GM23338 (cell line): ENCODE measurements at regions not wholly inside any gene's neighbourhood (a gene's known extent, or its start where the extent isn't known, plus 50 kb on each side); places are given as distances from the start of the nearest gene placed in this dataset.

ENCODE experiments used
- ATAC-seq: fragments of 200-7000 bp; cut with Tn5 transposase; 3 replicates; pipeline ENCODE4 v1.9.1; 2020
- DNase-seq: peaks from one replicate; pipeline ENCODE4 v3.0.0-alpha.2; 2015; ENCODE audit warnings: low spot score
- H2AFZ ChIP-seq: fragments of 200-600 bp; sonication (generic); 2 replicates; pipeline ENCODE4 v1.8.0; 2016; ENCODE audit warnings: antibody characterized with exemption, mild to moderate bottlenecking, moderate library complexity
- H3F3A ChIP-seq: fragments of 200-600 bp; sonication (generic); replicated peaks from 2 replicates; pipeline ENCODE4 v1.8.0; 2017; ENCODE audit warnings: antibody characterized with exemption, mixed run types, low read depth
- H3K27ac ChIP-seq: fragments of 200-600 bp; sonication (generic); 2 replicates; pipeline ENCODE4 v1.6.1; 2016; ENCODE audit warnings: low read depth
- H3K27me3 ChIP-seq: fragments of 200-600 bp; sonication (generic); 2 replicates; pipeline ENCODE4 v1.8.0; 2016; ENCODE audit warnings: mild to moderate bottlenecking, mixed run types, moderate library complexity; ENCODE audit not compliant: insufficient read depth
- H3K36me3 ChIP-seq: fragments of 200-600 bp; sonication (generic); 2 replicates; pipeline ENCODE4 v1.8.0; 2016; ENCODE audit warnings: mild to moderate bottlenecking; ENCODE audit not compliant: insufficient read depth
- H3K4me1 ChIP-seq: fragments of 200-600 bp; sonication (generic); 2 replicates; pipeline ENCODE4 v1.8.0; 2016; ENCODE audit warnings: mild to moderate bottlenecking, moderate library complexity; ENCODE audit not compliant: insufficient read depth
- H3K4me2 ChIP-seq: fragments of 200-600 bp; sonication (generic); 2 replicates; pipeline ENCODE4 v1.7.1; 2017; ENCODE audit warnings: mixed run types
- H3K4me3 ChIP-seq: fragments of 200-600 bp; sonication (generic); 2 replicates; pipeline ENCODE4 v1.6.1; 2016; ENCODE audit warnings: mixed run types
- H3K79me2 ChIP-seq: fragments of 200-600 bp; sonication (generic); replicated peaks from 2 replicates; pipeline ENCODE4 v1.8.0; 2017; ENCODE audit warnings: mild to moderate bottlenecking; ENCODE audit not compliant: insufficient read depth
- H3K9me2 ChIP-seq: fragments of 200-600 bp; sonication (generic); 2 replicates; pipeline ENCODE4 v1.8.0; 2017; ENCODE audit not compliant: insufficient read depth
- H4K20me1 ChIP-seq: fragments of 200-600 bp; sonication (generic); replicated peaks from 2 replicates; pipeline ENCODE4 v1.8.0; 2017; ENCODE audit warnings: mild to moderate bottlenecking; ENCODE audit not compliant: insufficient read depth
- H3K27ac Mint-ChIP-seq: 2 replicates; pipeline ENCODE4 v1.8.0; 2020; ENCODE audit warnings: inconsistent platforms, mild to moderate bottlenecking, moderate library complexity, mixed read lengths
- H3K27me3 Mint-ChIP-seq: 3 replicates; pipeline ENCODE4 v1.8.0; 2022; ENCODE audit warnings: low read depth, mild to moderate bottlenecking, moderate library complexity, mixed read lengths, inconsistent platforms; ENCODE audit not compliant: insufficient read depth, poor library complexity
- H3K36me3 Mint-ChIP-seq: 3 replicates; pipeline ENCODE4 v1.8.0; 2021; ENCODE audit warnings: low read depth, mild to moderate bottlenecking, inconsistent platforms, moderate library complexity, mixed read lengths
- H3K4me1 Mint-ChIP-seq: 3 replicates; pipeline ENCODE4 v1.8.0; 2020; ENCODE audit warnings: mild to moderate bottlenecking, inconsistent platforms, mixed read lengths
- H3K4me3 Mint-ChIP-seq: 3 replicates; pipeline ENCODE4 v1.8.0; 2021; ENCODE audit warnings: moderate library complexity, mild to moderate bottlenecking, inconsistent platforms, mixed read lengths
- H3K9me3 Mint-ChIP-seq: 3 replicates; pipeline ENCODE4 v1.8.0; 2020; ENCODE audit warnings: moderate library complexity, mild to moderate bottlenecking, inconsistent platforms, mixed read lengths
- CREB1 ChIP-seq: fragments of 250-450 bp; sonication (Bioruptor Pico); IDR thresholded peaks from 2 replicates; pipeline ENCODE4 v1.5.0; 2020; ENCODE audit warnings: low read depth, mild to moderate bottlenecking, moderate library complexity
- CTCF ChIP-seq, 2 experiments: fragments of 200-600 bp in 1 of 2; sonication (generic) in 1 of 2; conservative IDR thresholded peaks; 2 replicates each; pipeline versions ENCODE4 v1.5.1 to v1.6.1; 2016 to 2017; ENCODE audit warnings: antibody characterized with exemption in 2 of 2, low read depth in 2 of 2, mild to moderate bottlenecking in 2 of 2, moderate library complexity in 1 of 2
- EZH2 ChIP-seq: fragments of 200-600 bp; sonication (generic); IDR thresholded peaks from one replicate; pipeline ENCODE4 v1.8.0; 2017; ENCODE audit warnings: antibody characterized with exemption, mild to moderate bottlenecking, low read depth; ENCODE audit not compliant: unreplicated experiment
- EZH2phosphoT487 ChIP-seq: fragments of 200-600 bp; sonication (generic); IDR thresholded peaks from one replicate; pipeline ENCODE4 v1.8.1; 2018; ENCODE audit warnings: antibody characterized with exemption; ENCODE audit not compliant: unreplicated experiment
- JUNB ChIP-seq: IDR thresholded peaks from one replicate; pipeline ENCODE4 v1.6.1; 2016; ENCODE audit warnings: antibody characterized with exemption; ENCODE audit not compliant: unreplicated experiment
- NANOG ChIP-seq: IDR thresholded peaks from 2 replicates; pipeline ENCODE4 v1.6.1; 2016; ENCODE audit warnings: antibody characterized with exemption, borderline replicate concordance
- POLR2AphosphoS5 ChIP-seq: IDR thresholded peaks from 2 replicates; pipeline ENCODE4 v1.6.1; 2016; ENCODE audit warnings: antibody characterized with exemption, low read depth
- REST ChIP-seq: IDR thresholded peaks from one replicate; pipeline ENCODE4 v1.6.1; 2018; ENCODE audit warnings: antibody characterized with exemption; ENCODE audit not compliant: unreplicated experiment
- STAT1 ChIP-seq: IDR thresholded peaks from one replicate; pipeline ENCODE4 v1.6.1; 2016; ENCODE audit warnings: antibody characterized with exemption; ENCODE audit not compliant: unreplicated experiment
- ZNF114 ChIP-seq: fragments of 250-450 bp; sonication (Bioruptor Pico); IDR thresholded peaks from 2 replicates; pipeline ENCODE4 v1.5.0; 2020; ENCODE audit warnings: mild to moderate bottlenecking, moderate library complexity
- ZNF331 ChIP-seq: fragments of 250-450 bp; sonication (Bioruptor Pico); IDR thresholded peaks from 2 replicates; pipeline ENCODE4 v1.5.0; 2020; ENCODE audit warnings: low read depth, mild to moderate bottlenecking, moderate library complexity
- ZNF462 ChIP-seq: fragments of 250-450 bp; sonication (Bioruptor Pico); IDR thresholded peaks from 2 replicates; pipeline ENCODE4 v1.5.0; 2020; ENCODE audit warnings: mild to moderate bottlenecking, moderate library complexity
- TF ChIP-seq, protein P1 (sequence below): IDR thresholded peaks from 2 replicates; pipeline ENCODE4 v1.6.1; 2016; ENCODE audit warnings: antibody characterized with exemption

DNA sequence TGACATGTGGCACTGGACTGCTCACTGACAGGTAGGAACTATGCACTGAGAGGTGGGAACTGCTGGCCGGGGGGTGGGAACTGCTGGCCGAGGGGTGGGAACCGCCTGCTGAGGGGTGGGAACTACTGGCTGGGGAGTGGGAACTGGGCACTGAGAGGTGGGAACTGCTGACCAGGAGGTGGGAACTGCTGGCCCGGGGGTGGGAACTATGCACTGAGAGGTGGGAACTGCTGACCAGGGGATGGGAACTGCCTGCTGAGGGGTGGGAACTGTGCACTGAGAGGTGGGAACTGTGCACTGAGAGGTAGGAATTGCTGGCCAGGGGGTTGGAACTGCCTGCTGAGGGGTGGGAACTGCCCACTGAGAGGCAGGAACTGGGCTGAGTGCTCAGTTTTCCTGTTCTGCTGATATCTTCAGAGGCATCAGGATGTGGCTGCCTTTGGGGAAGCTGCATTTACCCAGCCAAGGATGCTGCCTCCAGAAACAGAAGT is 90.2 kb downstream of the THBS2 start:
- Histone ChIP-seq H3K27ac (no peak overlapping the region), H4K20me1 (no peaks in the 10 kb centered on the region), H3K4me1 (no peaks in the 10 kb centered on the region), H3F3A (no peaks in the 10 kb centered on the region), H2AFZ (no peak overlapping the region), H3K36me3 (no peaks in the 10 kb centered on the region), H3K27me3 (no peaks in the 10 kb centered on the region), H3K9me2 (no peaks in the 10 kb centered on the region), H3K4me3 (no peak overlapping the region), H3K4me2 (no peak overlapping the region), H3K79me2 (no peaks in the 10 kb centered on the region)
- ATAC-seq (no peak), DNase-seq (no peak)
- Mint-ChIP-seq H3K4me1 (no peaks in the 10 kb centered on the region), H3K36me3 (peaks cover 12% of the 10 kb centered on the region), H3K27me3 (peaks cover 7% of the 10 kb centered on the region), H3K27ac (no peak overlapping the region), H3K4me3 (no peak overlapping the region), H3K9me3 (peaks cover 17% of the 10 kb centered on the region)
- TF ChIP-seq EZH2 (no peak), REST (no peak), ZNF114 (CRISPR knock-in tag) (no peak), ZNF462 (CRISPR knock-in tag) (no peak), JUNB (no peak), EZH2phosphoT487 (no peak), CTCF (conservative IDR thresholded peaks at IDR 0.05; ENCODE audit: low read depth in 2 of 2) (no peak), POLR2AphosphoS5 (no peak), CREB1 (CRISPR knock-in tag) (no peak), NANOG (no peak), ZNF331 (no peak), STAT1 (no peak)
- TF ChIP-seq, protein P1, sequence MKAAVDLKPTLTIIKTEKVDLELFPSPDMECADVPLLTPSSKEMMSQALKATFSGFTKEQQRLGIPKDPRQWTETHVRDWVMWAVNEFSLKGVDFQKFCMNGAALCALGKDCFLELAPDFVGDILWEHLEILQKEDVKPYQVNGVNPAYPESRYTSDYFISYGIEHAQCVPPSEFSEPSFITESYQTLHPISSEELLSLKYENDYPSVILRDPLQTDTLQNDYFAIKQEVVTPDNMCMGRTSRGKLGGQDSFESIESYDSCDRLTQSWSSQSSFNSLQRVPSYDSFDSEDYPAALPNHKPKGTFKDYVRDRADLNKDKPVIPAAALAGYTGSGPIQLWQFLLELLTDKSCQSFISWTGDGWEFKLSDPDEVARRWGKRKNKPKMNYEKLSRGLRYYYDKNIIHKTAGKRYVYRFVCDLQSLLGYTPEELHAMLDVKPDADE: no peak
